ENCODE measurements at regions not wholly inside any gene's neighbourhood (a gene's known extent, or its start where the extent isn't known, plus 50 kb on each side); places are given as distances from the start of the nearest gene placed in this dataset.

- TF ChIP-seq CTCF (IDR thresholded peaks at IDR 0.05) (no peak), POLR2A (IDR thresholded peaks at IDR 0.05) (no peak)
These were observed 66.7 kb upstream of the OLFM1 start for GRCh38 chr9:135020481-135021392.
